ACC112 (cell line): ENCODE measurements at regions not wholly inside any gene's neighbourhood (a gene's known extent, or its start where the extent isn't known, plus 50 kb on each side); places are given as distances from the start of the nearest gene placed in this dataset.

Experiments used
- H2AFZ ChIP-seq: fragments of 200-600 bp; sonication (generic); one replicate; pipeline ENCODE4 v1.6.0; 2017; ENCODE audit warnings: antibody characterized with exemption, low read length; ENCODE audit not compliant: unreplicated experiment
- H3K27ac ChIP-seq: fragments of 200-600 bp; sonication (generic); 2 replicates; pipeline ENCODE4 v1.5.1; 2014; ENCODE audit warnings: low read depth, mild to moderate bottlenecking, antibody characterized with exemption, low read length, moderate library complexity
- H3K27me3 ChIP-seq: fragments of 200-600 bp; sonication (generic); 2 replicates; pipeline ENCODE4 v1.6.1; 2014; ENCODE audit warnings: mild to moderate bottlenecking, antibody characterized with exemption, low read length, moderate library complexity, mixed read lengths; ENCODE audit not compliant: insufficient read depth
- H3K36me3 ChIP-seq: fragments of 200-600 bp; sonication (generic); 2 replicates; pipeline ENCODE4 v1.6.1; 2016; ENCODE audit warnings: mild to moderate bottlenecking, antibody characterized with exemption, low read length, moderate library complexity, mixed read lengths; ENCODE audit not compliant: insufficient read depth
- H3K4me1 ChIP-seq: fragments of 200-600 bp; sonication (generic); one replicate; pipeline ENCODE4 v1.6.1; 2016; ENCODE audit warnings: low read length, mixed read lengths; ENCODE audit not compliant: insufficient read depth, unreplicated experiment, control insufficient read depth
- H3K4me3 ChIP-seq: fragments of 200-600 bp; sonication (generic); 2 replicates; pipeline ENCODE4 v1.5.1; 2014; ENCODE audit warnings: mild to moderate bottlenecking, low read depth, low read length
- H3K79me2 ChIP-seq: fragments of 200-600 bp; sonication (generic); one replicate; pipeline ENCODE4 v1.6.0; 2016; ENCODE audit warnings: low read length; ENCODE audit not compliant: control insufficient read depth, unreplicated experiment, insufficient read depth

DNA sequence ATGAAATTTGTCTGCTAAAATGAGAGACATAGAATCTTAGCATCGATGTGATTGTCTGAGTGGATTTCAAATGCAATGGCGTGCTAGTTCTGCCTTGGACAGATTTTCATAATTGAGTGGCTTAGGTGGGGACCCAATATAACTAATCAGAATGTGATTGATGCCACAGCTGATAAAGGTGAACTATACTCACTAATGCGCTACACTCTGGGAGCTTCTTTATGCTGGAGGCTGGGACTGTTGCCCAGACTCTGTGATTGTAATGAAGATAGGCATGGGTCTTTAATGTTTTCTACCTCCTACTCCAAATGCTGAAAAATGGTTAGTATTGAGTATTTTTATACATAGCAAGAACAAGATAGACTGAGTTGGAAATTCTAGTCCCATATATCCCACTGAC is 339.5 kb upstream of the SLC39A10 start:
- no peak overlapping the region for H3K27ac ChIP-seq

DNA sequence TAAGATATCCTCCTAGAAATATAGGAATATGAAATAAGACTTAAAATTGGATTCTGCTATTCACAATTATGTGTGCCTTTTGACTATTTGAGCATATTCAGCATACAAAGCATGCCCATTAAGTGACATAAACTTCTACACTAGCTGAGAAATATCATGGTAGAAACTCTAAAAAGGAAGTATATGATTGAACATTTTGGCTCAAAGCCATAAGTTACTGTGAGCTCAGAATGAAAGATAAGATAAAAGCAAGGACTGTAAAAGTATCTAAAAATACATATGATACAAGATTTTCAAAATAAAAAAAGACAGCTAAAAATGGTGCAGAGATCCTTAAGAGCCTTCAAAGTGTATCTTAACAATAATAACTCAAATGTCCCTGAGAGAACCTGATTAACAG is 340.5 kb upstream of the SLC39A10 start:
- Histone ChIP-seq H3K79me2 (no peaks in the 10 kb centered on the region), H3K36me3 (no peaks in the 10 kb centered on the region), H3K4me3 (no peak overlapping the region), H2AFZ (no peak overlapping the region), H3K27ac (no peak overlapping the region), H3K4me1 (peaks cover 27% of the 10 kb centered on the region), H3K27me3 (no peaks in the 10 kb centered on the region)

More for the DNA sequence above, 339.5 kb upstream of the SLC39A10 start:
- H3K4me1 ChIP-seq: peaks cover 27% of the 10 kb centered on the region
- no peak overlapping the region for H3K4me3 ChIP-seq
- no peak overlapping the region for H2AFZ ChIP-seq
- no peaks in the 10 kb centered on the region for H3K79me2 ChIP-seq
- H3K27me3 ChIP-seq: no peaks in the 10 kb centered on the region
- H3K36me3 ChIP-seq: no peaks in the 10 kb centered on the region

DNA sequence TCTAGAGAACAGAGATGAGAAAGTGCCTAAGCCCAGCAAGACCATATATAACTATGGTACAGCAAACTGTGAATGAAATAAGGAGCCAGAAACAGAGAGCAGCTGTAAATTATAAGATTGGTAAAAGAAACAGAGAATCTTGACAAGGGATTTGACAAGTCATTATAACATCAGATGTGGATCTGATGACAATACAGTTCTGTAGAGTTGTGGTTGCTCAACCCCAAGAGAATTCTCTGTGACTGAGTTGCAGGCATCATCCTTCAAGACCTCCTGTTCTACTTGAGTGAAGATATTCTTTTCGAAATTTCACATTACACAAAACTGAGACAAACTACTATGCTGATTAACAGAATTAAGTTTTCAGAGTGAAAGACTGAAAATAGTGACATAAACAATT is 343.1 kb upstream of the SLC39A10 start:
- Histone ChIP-seq H3K27me3 (no peaks in the 10 kb centered on the region), H3K4me3 (no peak overlapping the region), H3K27ac (no peak overlapping the region), H3K36me3 (no peaks in the 10 kb centered on the region), H2AFZ (no peak overlapping the region), H3K79me2 (no peaks in the 10 kb centered on the region), H3K4me1 (peaks cover 8% of the 10 kb centered on the region)

DNA sequence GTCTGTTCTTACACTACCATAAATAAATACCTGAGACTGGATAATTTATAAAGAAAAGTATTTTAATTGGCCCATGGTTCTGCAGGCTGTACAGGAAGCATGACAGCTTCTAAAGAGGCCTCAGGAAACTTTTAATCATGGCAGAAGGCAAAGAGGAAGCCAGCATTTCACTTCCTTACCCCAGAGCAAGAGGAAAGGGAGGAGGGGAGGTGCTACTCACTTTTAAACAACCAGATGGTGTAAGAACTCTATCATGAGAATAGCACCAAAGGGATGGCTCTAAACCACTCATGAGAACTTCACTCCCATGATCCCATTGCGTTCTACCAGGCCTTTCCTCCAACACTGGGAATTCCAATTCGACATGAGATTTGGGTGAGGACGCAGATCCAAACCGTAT is 344.4 kb upstream of the SLC39A10 start:
- Histone ChIP-seq H2AFZ (no peak overlapping the region), H3K4me1 (no peaks in the 10 kb centered on the region), H3K4me3 (no peak overlapping the region), H3K27ac (no peak overlapping the region), H3K79me2 (no peaks in the 10 kb centered on the region), H3K36me3 (no peaks in the 10 kb centered on the region), H3K27me3 (no peaks in the 10 kb centered on the region)

DNA sequence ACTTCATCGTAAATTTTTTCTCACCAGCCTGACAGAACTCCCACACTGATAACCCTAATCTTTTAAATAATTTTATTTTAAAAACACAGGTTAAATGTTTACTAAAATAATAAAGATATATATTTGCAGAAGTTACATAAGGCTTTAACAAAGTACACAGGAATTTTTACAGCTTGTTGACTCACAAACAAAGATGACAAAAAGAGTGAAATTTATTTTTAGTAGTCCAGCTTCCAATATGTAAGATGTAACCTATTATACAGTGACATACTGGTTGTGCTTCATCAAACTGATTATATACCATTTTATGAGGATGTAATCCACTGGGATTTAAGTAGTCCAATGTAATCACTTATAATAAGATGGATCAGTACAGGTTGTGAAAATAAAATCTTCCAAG is 348.9 kb upstream of the SLC39A10 start:
- Histone ChIP-seq H3K79me2 (no peaks in the 10 kb centered on the region), H3K4me1 (no peaks in the 10 kb centered on the region), H3K4me3 (no peak overlapping the region), H3K27me3 (no peaks in the 10 kb centered on the region), H3K27ac (no peak overlapping the region), H2AFZ (no peak overlapping the region), H3K36me3 (no peaks in the 10 kb centered on the region)

GRCh38 chr2:195307751-195308150 is 349.3 kb upstream of the SLC39A10 start:
- Histone ChIP-seq H3K36me3 (no peaks in the 10 kb centered on the region), H2AFZ (no peak overlapping the region), H3K4me3 (no peak overlapping the region), H3K27ac (no peak overlapping the region), H3K4me1 (no peaks in the 10 kb centered on the region), H3K79me2 (no peaks in the 10 kb centered on the region), H3K27me3 (no peaks in the 10 kb centered on the region)

GRCh38 chr2:195304310-195304709 is 352.7 kb upstream of the SLC39A10 start:
- Histone ChIP-seq H2AFZ (peak overlapping the region; percentile 17), H3K27me3 (no peaks in the 10 kb centered on the region), H3K79me2 (no peaks in the 10 kb centered on the region), H3K36me3 (no peaks in the 10 kb centered on the region), H3K4me1 (no peaks in the 10 kb centered on the region), H3K27ac (no peak overlapping the region), H3K4me3 (no peak overlapping the region)

DNA sequence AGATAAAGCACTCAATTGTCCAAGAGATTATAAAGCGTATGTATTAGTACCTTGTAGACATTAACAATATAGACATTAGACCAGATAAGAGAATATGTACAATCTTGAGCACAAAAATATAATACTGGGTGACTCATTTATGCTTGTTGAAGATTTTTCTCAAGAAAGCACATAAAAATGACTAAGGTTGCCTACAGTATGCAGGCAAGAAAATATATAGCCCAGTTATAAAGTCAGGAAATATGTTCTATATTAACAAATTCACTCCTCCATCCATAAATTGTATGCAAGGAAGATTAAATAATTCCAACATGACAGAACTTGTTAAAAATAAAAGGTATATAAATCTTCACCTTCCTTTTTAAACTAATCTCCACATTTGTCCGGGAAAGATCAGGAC is 356.4 kb upstream of the SLC39A10 start:
- H3K4me3 ChIP-seq: no peak overlapping the region
- no peak overlapping the region for H2AFZ ChIP-seq
- no peaks in the 10 kb centered on the region for H3K27me3 ChIP-seq
- no peaks in the 10 kb centered on the region for H3K4me1 ChIP-seq
- H3K27ac ChIP-seq: no peak overlapping the region
- H3K79me2 ChIP-seq: no peaks in the 10 kb centered on the region
- H3K36me3 ChIP-seq: no peaks in the 10 kb centered on the region

GRCh38 chr2:195299600-195299999 is 357.4 kb upstream of the SLC39A10 start:
- Histone ChIP-seq H2AFZ (no peak overlapping the region), H3K36me3 (no peaks in the 10 kb centered on the region), H3K27ac (no peak overlapping the region), H3K79me2 (no peaks in the 10 kb centered on the region), H3K27me3 (no peaks in the 10 kb centered on the region), H3K4me1 (no peaks in the 10 kb centered on the region), H3K4me3 (no peak overlapping the region)

- Histone ChIP-seq H3K36me3 (no peaks in the 10 kb centered on the region), H3K27me3 (no peaks in the 10 kb centered on the region), H3K4me3 (no peak overlapping the region), H2AFZ (no peak overlapping the region), H3K79me2 (no peaks in the 10 kb centered on the region), H3K27ac (no peak overlapping the region), H3K4me1 (no peaks in the 10 kb centered on the region)
Observed at GRCh38 chr2:195296490-195296889, 360.5 kb upstream of the SLC39A10 start.

- Histone ChIP-seq H3K4me3 (no peak overlapping the region), H3K27me3 (no peaks in the 10 kb centered on the region), H3K4me1 (no peaks in the 10 kb centered on the region), H3K27ac (no peak overlapping the region), H3K36me3 (no peaks in the 10 kb centered on the region), H3K79me2 (no peaks in the 10 kb centered on the region), H2AFZ (no peak overlapping the region)
Observed at GRCh38 chr2:195289081-195289480, 367.9 kb upstream of the SLC39A10 start.
